ACC112 (cell line): ENCODE measurements at regions not wholly inside any gene's neighbourhood (a gene's known extent, or its start where the extent isn't known, plus 50 kb on each side); places are given as distances from the start of the nearest gene placed in this dataset.

Experiments
- H2AFZ ChIP-seq: fragments of 200-600 bp; sonication (generic); one replicate; pipeline ENCODE4 v1.6.0; 2017; ENCODE audit warnings: antibody characterized with exemption, low read length; ENCODE audit not compliant: unreplicated experiment
- H3K27ac ChIP-seq: fragments of 200-600 bp; sonication (generic); 2 replicates; pipeline ENCODE4 v1.5.1; 2014; ENCODE audit warnings: low read depth, mild to moderate bottlenecking, antibody characterized with exemption, low read length, moderate library complexity
- H3K27me3 ChIP-seq: fragments of 200-600 bp; sonication (generic); 2 replicates; pipeline ENCODE4 v1.6.1; 2014; ENCODE audit warnings: mild to moderate bottlenecking, antibody characterized with exemption, low read length, moderate library complexity, mixed read lengths; ENCODE audit not compliant: insufficient read depth
- H3K36me3 ChIP-seq: fragments of 200-600 bp; sonication (generic); 2 replicates; pipeline ENCODE4 v1.6.1; 2016; ENCODE audit warnings: mild to moderate bottlenecking, antibody characterized with exemption, low read length, moderate library complexity, mixed read lengths; ENCODE audit not compliant: insufficient read depth
- H3K4me1 ChIP-seq: fragments of 200-600 bp; sonication (generic); one replicate; pipeline ENCODE4 v1.6.1; 2016; ENCODE audit warnings: low read length, mixed read lengths; ENCODE audit not compliant: insufficient read depth, unreplicated experiment, control insufficient read depth
- H3K4me3 ChIP-seq: fragments of 200-600 bp; sonication (generic); 2 replicates; pipeline ENCODE4 v1.5.1; 2014; ENCODE audit warnings: mild to moderate bottlenecking, low read depth, low read length
- H3K79me2 ChIP-seq: fragments of 200-600 bp; sonication (generic); one replicate; pipeline ENCODE4 v1.6.0; 2016; ENCODE audit warnings: low read length; ENCODE audit not compliant: control insufficient read depth, unreplicated experiment, insufficient read depth

GRCh38 chr6:14506656-14507246 is 389.2 kb downstream of the CD83 start:
- Histone ChIP-seq H3K4me3 (no peak overlapping the region), H3K27me3 (no peaks in the 10 kb centered on the region), H3K27ac (no peak overlapping the region), H3K36me3 (no peaks in the 10 kb centered on the region), H2AFZ (no peak overlapping the region), H3K4me1 (peaks cover 3% of the 10 kb centered on the region), H3K79me2 (no peaks in the 10 kb centered on the region)

DNA sequence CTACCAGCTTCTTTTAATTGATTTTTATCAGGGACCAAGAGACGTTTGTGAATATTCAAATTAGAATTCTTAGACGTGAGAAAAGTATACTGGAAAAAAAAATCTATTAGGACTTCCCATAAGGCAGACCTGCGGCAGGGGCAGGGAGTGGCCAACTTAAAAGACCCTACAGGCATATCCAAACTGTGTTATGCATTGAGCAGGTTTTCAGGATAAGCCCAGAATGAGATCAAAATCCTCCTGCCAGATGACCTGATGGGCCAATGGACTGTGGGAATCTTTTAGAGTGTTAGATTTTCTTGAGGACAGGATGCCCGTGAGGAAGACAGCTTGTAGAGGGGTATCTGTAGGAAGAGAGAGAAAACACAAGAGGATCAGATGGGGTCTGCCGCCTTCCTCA is 391.5 kb downstream of the CD83 start:
- H3K79me2 ChIP-seq: no peaks in the 10 kb centered on the region
- H3K4me1 ChIP-seq: no peaks in the 10 kb centered on the region
- H3K27ac ChIP-seq: no peak overlapping the region
- H3K36me3 ChIP-seq: no peaks in the 10 kb centered on the region
- H3K4me3 ChIP-seq: no peak overlapping the region
- no peaks in the 10 kb centered on the region for H3K27me3 ChIP-seq
- H2AFZ ChIP-seq: no peak overlapping the region

GRCh38 chr6:14510038-14510437 is 392.5 kb downstream of the CD83 start:
- Histone ChIP-seq H3K4me1 (no peaks in the 10 kb centered on the region), H3K27ac (no peak overlapping the region), H3K79me2 (no peaks in the 10 kb centered on the region), H3K27me3 (no peaks in the 10 kb centered on the region), H3K36me3 (no peaks in the 10 kb centered on the region), H2AFZ (no peak overlapping the region), H3K4me3 (no peak overlapping the region)

GRCh38 chr6:14511061-14511586 is 393.6 kb downstream of the CD83 start:
- Histone ChIP-seq H3K4me3 (no peak overlapping the region), H3K4me1 (no peaks in the 10 kb centered on the region), H3K27me3 (no peaks in the 10 kb centered on the region), H3K79me2 (no peaks in the 10 kb centered on the region), H2AFZ (no peak overlapping the region), H3K27ac (no peak overlapping the region), H3K36me3 (no peaks in the 10 kb centered on the region)

- H3K4me3 ChIP-seq: no peak overlapping the region
- H3K27me3 ChIP-seq: no peaks in the 10 kb centered on the region
- H3K36me3 ChIP-seq: no peaks in the 10 kb centered on the region
- H3K79me2 ChIP-seq: no peaks in the 10 kb centered on the region
- no peak overlapping the region for H3K27ac ChIP-seq
- H2AFZ ChIP-seq: no peak overlapping the region
- no peaks in the 10 kb centered on the region for H3K4me1 ChIP-seq
These were observed 394.7 kb downstream of the CD83 start for GRCh38 chr6:14512246-14512645.

- Histone ChIP-seq H3K4me1 (no peaks in the 10 kb centered on the region), H3K27me3 (no peaks in the 10 kb centered on the region), H3K36me3 (no peaks in the 10 kb centered on the region), H3K27ac (no peak overlapping the region), H2AFZ (no peak overlapping the region), H3K79me2 (no peaks in the 10 kb centered on the region), H3K4me3 (no peak overlapping the region)
These were observed 396.2 kb downstream of the CD83 start for GRCh38 chr6:14513496-14514393.

DNA sequence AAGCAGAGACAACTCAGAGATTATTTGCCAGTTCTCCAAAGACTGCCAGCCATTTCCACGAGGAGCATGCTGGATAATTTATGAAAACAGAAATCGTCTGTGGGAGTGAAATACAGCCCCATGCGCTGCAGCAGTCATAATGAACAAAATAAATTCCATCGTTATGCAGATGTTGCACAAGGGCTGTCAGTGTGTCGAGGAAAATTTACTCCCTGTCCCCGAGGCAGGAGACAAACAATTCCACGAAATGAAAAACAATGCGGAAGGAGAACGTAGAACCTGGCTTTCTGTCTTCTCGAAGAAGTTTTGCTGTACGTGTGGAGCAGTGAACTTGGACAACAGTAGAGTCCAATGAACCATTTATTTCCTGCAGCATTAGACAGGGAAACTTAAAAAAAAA is 399.4 kb downstream of the CD83 start:
- Histone ChIP-seq H3K36me3 (no peaks in the 10 kb centered on the region), H3K27ac (no peak overlapping the region), H3K79me2 (no peaks in the 10 kb centered on the region), H2AFZ (no peak overlapping the region), H3K4me3 (no peak overlapping the region), H3K4me1 (no peaks in the 10 kb centered on the region), H3K27me3 (no peaks in the 10 kb centered on the region)

GRCh38 chr6:14517516-14518105 is 400.0 kb downstream of the CD83 start:
- no peak overlapping the region for H2AFZ ChIP-seq
- no peaks in the 10 kb centered on the region for H3K79me2 ChIP-seq
- H3K4me3 ChIP-seq: no peak overlapping the region
- H3K27me3 ChIP-seq: no peaks in the 10 kb centered on the region
- no peaks in the 10 kb centered on the region for H3K4me1 ChIP-seq
- H3K27ac ChIP-seq: no peak overlapping the region
- H3K36me3 ChIP-seq: no peaks in the 10 kb centered on the region

GRCh38 chr6:14518515-14519217 is 401.1 kb downstream of the CD83 start:
- Histone ChIP-seq H3K79me2 (no peaks in the 10 kb centered on the region), H3K27me3 (no peaks in the 10 kb centered on the region), H2AFZ (no peak overlapping the region), H3K4me3 (no peak overlapping the region), H3K4me1 (no peaks in the 10 kb centered on the region), H3K27ac (no peak overlapping the region), H3K36me3 (no peaks in the 10 kb centered on the region)

DNA sequence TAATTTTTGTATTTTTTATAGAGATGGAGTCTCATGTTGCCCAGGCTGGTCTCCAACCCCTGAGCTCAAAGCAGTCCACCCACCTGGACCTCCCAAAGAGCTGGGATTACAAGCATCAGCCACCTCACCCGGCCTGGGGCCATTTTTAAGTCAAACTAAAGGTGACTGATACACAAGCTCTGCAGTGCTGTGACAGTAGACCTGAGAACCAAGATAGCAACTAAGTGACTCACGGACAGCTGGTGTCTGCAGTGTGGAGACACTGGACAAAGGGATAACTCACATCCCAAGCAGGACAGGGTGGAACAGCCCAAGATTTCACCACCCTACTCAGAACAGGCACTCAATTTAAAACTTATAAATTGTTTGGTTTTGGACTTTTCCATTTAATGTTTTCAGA is 402.5 kb downstream of the CD83 start:
- Histone ChIP-seq H3K4me1 (no peaks in the 10 kb centered on the region), H2AFZ (no peak overlapping the region), H3K79me2 (no peaks in the 10 kb centered on the region), H3K4me3 (no peak overlapping the region), H3K36me3 (no peaks in the 10 kb centered on the region), H3K27me3 (no peaks in the 10 kb centered on the region), H3K27ac (no peak overlapping the region)
